ENCODE measurements at regions not wholly inside any gene's neighbourhood (a gene's known extent, or its start where the extent isn't known, plus 50 kb on each side); places are given as distances from the start of the nearest gene placed in this dataset.
A peak's percentile ranks its signal among the peaks of the same experiment; 100 is the strongest.

DNA sequence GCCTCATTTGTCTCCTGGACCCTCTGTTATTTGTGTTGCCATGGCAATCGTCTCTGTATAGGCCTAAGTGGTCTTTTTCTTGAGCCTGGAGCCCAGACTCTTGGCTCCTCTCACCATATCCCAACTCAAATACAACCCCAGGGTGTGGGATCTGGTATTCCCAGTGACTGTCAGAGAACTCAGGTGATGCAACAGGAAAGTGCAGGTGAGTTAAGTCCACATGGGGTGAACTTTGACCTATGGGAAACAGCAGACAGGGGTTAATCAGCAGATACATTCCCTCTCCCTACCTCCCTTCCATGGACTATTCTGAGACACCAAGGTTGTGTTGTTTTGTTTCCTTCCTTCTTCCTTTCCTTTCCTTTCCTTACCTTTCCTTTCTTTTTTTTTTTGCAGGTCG is 130.9 kb upstream of the RPS6KA3 start:
- H3K4me3 ChIP-seq (ENCODE audit: low read length), result no peak overlapping the region
- TF ChIP-seq, protein P1, sequence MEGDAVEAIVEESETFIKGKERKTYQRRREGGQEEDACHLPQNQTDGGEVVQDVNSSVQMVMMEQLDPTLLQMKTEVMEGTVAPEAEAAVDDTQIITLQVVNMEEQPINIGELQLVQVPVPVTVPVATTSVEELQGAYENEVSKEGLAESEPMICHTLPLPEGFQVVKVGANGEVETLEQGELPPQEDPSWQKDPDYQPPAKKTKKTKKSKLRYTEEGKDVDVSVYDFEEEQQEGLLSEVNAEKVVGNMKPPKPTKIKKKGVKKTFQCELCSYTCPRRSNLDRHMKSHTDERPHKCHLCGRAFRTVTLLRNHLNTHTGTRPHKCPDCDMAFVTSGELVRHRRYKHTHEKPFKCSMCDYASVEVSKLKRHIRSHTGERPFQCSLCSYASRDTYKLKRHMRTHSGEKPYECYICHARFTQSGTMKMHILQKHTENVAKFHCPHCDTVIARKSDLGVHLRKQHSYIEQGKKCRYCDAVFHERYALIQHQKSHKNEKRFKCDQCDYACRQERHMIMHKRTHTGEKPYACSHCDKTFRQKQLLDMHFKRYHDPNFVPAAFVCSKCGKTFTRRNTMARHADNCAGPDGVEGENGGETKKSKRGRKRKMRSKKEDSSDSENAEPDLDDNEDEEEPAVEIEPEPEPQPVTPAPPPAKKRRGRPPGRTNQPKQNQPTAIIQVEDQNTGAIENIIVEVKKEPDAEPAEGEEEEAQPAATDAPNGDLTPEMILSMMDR (conservative IDR thresholded peaks at IDR 0.05; ENCODE audit: low read length), result no peak
- DNase-seq (ENCODE audit: low read depth), result no peak

DNA sequence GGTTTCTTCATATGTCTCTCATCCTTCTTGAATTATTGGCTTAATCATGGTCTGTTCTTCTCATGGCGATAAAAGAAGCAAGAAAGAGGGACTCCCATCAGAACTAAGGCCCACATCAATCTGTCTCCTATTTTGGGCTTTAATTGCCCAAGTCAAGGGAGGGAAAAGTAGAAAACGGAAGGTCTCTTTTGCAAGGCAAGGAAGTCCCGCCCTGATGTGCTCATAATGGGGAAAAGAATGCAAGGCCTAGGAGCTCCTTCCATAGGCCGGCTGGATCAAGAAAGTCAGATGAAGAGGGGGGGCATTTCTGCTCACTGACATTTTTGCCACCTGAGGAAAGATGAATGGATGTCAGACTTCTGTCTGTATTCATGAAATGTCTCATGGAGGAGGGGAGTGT is 127.7 kb upstream of the RPS6KA3 start:
- DNase-seq (ENCODE audit: low read depth), result no peak
- TF ChIP-seq, protein P1 (conservative IDR thresholded peaks at IDR 0.05; ENCODE audit: low read length), result no peak
- H3K4me3 ChIP-seq (ENCODE audit: low read length), result no peak overlapping the region

DNA sequence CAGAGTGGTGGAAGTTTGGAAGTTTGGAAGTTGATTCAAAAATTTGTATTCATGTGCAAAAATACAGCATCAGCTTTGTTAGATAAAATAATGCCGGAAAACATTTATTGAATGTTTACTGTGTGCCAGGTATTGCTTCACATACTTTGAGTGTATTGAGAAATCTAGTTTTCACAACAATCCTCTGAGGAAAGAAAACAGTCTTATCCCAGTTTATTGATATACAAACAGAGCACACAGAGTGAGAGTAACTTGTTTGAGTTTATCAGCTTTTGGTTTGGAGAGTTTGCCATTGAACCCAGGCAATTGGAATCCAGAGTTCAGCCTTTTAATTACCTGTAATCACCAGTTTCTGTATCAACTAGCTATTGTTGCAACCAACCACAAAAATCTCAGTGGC is 127.2 kb upstream of the RPS6KA3 start:
- TF ChIP-seq, protein P1 (conservative IDR thresholded peaks at IDR 0.05; ENCODE audit: low read length), result no peak
- no peak overlapping the region for H3K4me3 ChIP-seq (ENCODE audit: low read length)
- peak; percentile 56 for DNase-seq (ENCODE audit: low read depth)

DNA sequence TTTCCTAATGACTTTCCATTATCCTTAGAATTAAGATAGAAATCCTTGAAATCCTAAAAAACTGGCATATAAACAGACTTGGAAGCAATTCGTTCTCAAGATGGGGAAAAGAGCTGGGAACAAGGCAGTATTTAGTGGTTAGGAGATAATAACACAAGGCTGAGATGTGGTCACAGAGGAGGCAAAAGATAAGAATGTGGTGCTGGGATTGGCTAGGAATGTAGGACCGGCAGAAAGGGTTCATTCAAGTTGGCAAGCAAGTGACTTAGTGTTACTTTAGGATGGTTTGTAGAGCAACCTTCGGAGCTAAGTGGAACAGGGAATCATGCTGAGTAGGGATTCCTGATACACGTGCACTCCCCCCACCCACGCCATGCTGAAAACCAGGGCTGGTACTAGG is 121.9 kb upstream of the RPS6KA3 start:
- DNase-seq (ENCODE audit: low read depth), result no peak
- no peak overlapping the region for H3K4me3 ChIP-seq (ENCODE audit: low read length)
- TF ChIP-seq, protein P1 (conservative IDR thresholded peaks at IDR 0.05; ENCODE audit: low read length), result no peak

DNA sequence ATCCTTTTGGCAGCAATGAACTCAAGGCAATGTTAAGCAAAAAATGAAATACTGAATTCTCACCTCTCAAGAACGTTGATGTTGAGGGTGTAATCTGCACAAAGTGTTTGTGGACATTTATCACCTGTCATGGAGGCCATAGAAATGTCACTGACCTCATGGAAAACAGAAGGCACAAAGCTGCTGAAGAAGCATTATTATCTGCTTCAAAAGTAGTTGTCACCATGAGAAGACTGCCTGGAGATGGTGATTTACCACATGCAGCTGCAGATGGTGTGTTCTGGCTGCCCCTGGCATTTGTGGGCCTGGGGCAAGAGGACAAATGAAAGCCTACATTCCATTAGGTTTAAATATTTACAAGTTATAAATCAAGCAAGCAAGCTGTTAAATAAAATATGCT is 116.8 kb upstream of the RPS6KA3 start:
- DNase-seq (ENCODE audit: low read depth), result no peak

DNA sequence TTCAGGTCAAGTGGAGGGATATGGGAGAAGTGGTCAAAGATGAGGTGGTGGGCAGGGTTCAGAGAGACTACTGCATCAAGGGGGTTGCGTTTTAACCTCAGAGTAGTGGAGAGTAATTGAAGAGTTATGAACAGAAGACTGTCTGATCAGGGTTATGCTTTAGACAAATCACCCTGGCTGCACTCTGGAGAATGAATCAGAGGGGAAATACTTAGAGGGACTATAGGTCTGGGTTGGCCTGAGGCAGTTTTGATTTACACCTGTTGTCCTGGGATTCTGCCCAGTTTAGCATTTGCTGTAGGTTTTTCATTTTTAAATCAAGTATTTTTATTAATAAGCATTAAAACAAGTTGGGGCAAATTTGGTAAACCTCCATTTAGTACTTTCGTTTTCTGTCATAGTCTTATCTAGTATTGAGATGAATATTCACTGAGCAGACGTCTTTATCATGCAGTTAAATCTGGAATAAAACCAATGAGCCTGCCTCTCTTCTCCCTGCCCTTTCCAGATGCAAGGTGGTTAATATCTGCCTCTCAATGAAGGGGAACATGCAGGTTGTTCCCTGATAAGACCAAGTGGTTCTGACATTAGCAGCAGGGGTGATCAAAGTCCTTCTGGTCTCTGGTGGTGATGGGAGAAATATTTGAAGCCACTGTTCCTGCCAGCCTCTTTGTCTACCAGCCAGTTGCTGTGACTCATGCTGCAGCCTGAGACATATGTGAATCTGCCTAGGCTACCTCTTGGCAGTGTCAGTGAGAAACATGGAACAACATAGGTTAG is 116.0 kb upstream of the RPS6KA3 start:
- DNase-seq (ENCODE audit: low read depth), result no peak
- TF ChIP-seq, protein P1 (conservative IDR thresholded peaks at IDR 0.05; ENCODE audit: low read length), result no peak

More for the DNA sequence above, 116.8 kb upstream of the RPS6KA3 start:
- TF ChIP-seq, protein P1 (conservative IDR thresholded peaks at IDR 0.05; ENCODE audit: low read length), result no peak
- no peak overlapping the region for H3K4me3 ChIP-seq (ENCODE audit: low read length)

DNA sequence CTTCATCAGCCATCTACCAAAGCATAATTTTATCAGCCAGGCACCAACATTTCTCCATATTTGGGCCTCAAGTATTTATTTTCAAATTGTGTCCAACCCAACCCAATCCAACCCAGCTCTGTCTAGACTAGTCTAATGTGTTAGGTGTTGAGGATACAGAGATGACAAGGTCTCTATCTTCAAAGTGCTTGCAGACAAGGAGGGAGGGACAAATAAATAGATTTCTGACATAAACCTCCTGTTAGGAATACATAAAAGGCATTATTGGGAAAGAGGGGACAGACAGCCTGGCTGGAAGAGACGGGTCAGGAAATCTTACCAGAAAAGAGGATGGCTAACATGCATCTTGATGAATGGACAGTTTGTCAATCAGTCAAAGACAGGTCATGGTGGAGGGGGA is 115.4 kb upstream of the RPS6KA3 start:
- no peak overlapping the region for H3K4me3 ChIP-seq (ENCODE audit: low read length)
- TF ChIP-seq, protein P1 (conservative IDR thresholded peaks at IDR 0.05; ENCODE audit: low read length), result no peak
- no peak for DNase-seq (ENCODE audit: low read depth)

More for the DNA sequence above, 116.0 kb upstream of the RPS6KA3 start:
- H3K4me3 ChIP-seq (ENCODE audit: low read length), result no peak overlapping the region

Data from AG10803 (cell line).